ENCODE measurements at regions not wholly inside any gene's neighbourhood (a gene's known extent, or its start where the extent isn't known, plus 50 kb on each side); places are given as distances from the start of the nearest gene placed in this dataset.

- H3K9me3 ChIP-seq (ENCODE audit: control insufficient read depth, insufficient read depth, low read depth, low read length) = no peaks in the 10 kb centered on the region
- no peak overlapping the region for H3K4me3 ChIP-seq (replicated peaks in 1 of 4; ENCODE audit: control extremely low read depth in 1 of 4, insufficient read depth in 1 of 4, low read depth in 3 of 4, low read length in 4 of 4)
- H3K4me1 ChIP-seq (ENCODE audit: control insufficient read depth, extremely low read depth, insufficient read depth, low read length) = no peaks in the 10 kb centered on the region
- no peak overlapping the region for H3K9ac ChIP-seq (ENCODE audit: insufficient read depth, low read length)
- H4K20me1 ChIP-seq (ENCODE audit: control insufficient read depth, extremely low read depth, insufficient read depth, low read length) = no peaks in the 10 kb centered on the region
- H3K79me2 ChIP-seq (ENCODE audit: control insufficient read depth, insufficient read depth, low read length) = no peaks in the 10 kb centered on the region
- no peak overlapping the region for H3K4me2 ChIP-seq (ENCODE audit: extremely low read depth, insufficient read depth, low read length)
- H2AFZ ChIP-seq (ENCODE audit: low read length) = no peak overlapping the region
- DNase-seq (ENCODE audit: low read depth in 2 of 2) = no peak
- H3K27ac ChIP-seq (ENCODE audit: insufficient read depth, low read length) = no peak overlapping the region
- no peaks in the 10 kb centered on the region for H3K36me3 ChIP-seq (ENCODE audit: control insufficient read depth, insufficient read depth, low read length)
- no peaks in the 10 kb centered on the region for H3K27me3 ChIP-seq (ENCODE audit: control insufficient read depth, insufficient read depth, low read length)
- TF ChIP-seq EZH2 (IDR thresholded peaks at IDR 0.05; ENCODE audit: low read length, missing control alignments) (no peak), CTCF (conservative IDR thresholded peaks at IDR 0.05 in 1 of 2, IDR thresholded peaks at IDR 0.05 in 1 of 2; ENCODE audit: low read depth in 1 of 2, low read length in 2 of 2) (no peak)
These were observed 293.3 kb upstream of the PARD3B start for GRCh38 chr2:204251998-204252376.

GRCh38 chr2:204255071-204255470, 290.2 kb upstream of the PARD3B start:
- no peaks in the 10 kb centered on the region for H3K27me3 ChIP-seq (ENCODE audit: control insufficient read depth, insufficient read depth, low read length)
- no peak overlapping the region for H3K4me2 ChIP-seq (ENCODE audit: extremely low read depth, insufficient read depth, low read length)

GRCh38 chr2:204255526-204255925, 289.7 kb upstream of the PARD3B start:
- no peak overlapping the region for H3K4me2 ChIP-seq (ENCODE audit: extremely low read depth, insufficient read depth, low read length)
- no peaks in the 10 kb centered on the region for H4K20me1 ChIP-seq (ENCODE audit: control insufficient read depth, extremely low read depth, insufficient read depth, low read length)
- H3K79me2 ChIP-seq (ENCODE audit: control insufficient read depth, insufficient read depth, low read length) = no peaks in the 10 kb centered on the region
- no peak overlapping the region for H3K27ac ChIP-seq (ENCODE audit: insufficient read depth, low read length)
- H2AFZ ChIP-seq (ENCODE audit: low read length) = no peak overlapping the region
- H3K27me3 ChIP-seq (ENCODE audit: control insufficient read depth, insufficient read depth, low read length) = no peaks in the 10 kb centered on the region
- no peaks in the 10 kb centered on the region for H3K36me3 ChIP-seq (ENCODE audit: control insufficient read depth, insufficient read depth, low read length)
- no peak overlapping the region for H3K4me3 ChIP-seq (replicated peaks in 1 of 4; ENCODE audit: control extremely low read depth in 1 of 4, insufficient read depth in 1 of 4, low read depth in 3 of 4, low read length in 4 of 4)
- peaks cover 5% of the 10 kb centered on the region for H3K4me1 ChIP-seq (ENCODE audit: control insufficient read depth, extremely low read depth, insufficient read depth, low read length)
- no peaks in the 10 kb centered on the region for H3K9me3 ChIP-seq (ENCODE audit: control insufficient read depth, insufficient read depth, low read depth, low read length)
- H3K9ac ChIP-seq (ENCODE audit: insufficient read depth, low read length) = no peak overlapping the region
- no peak for DNase-seq (ENCODE audit: low read depth in 2 of 2)
- TF ChIP-seq CTCF (conservative IDR thresholded peaks at IDR 0.05 in 1 of 2, IDR thresholded peaks at IDR 0.05 in 1 of 2; ENCODE audit: low read depth in 1 of 2, low read length in 2 of 2) (no peak), EZH2 (IDR thresholded peaks at IDR 0.05; ENCODE audit: low read length, missing control alignments) (no peak)

More at GRCh38 chr2:204255071-204255470, 290.2 kb upstream of the PARD3B start:
- Histone ChIP-seq H4K20me1 (ENCODE audit: control insufficient read depth, extremely low read depth, insufficient read depth, low read length) (no peaks in the 10 kb centered on the region), H3K4me1 (ENCODE audit: control insufficient read depth, extremely low read depth, insufficient read depth, low read length) (peaks cover 5% of the 10 kb centered on the region), H3K27ac (ENCODE audit: insufficient read depth, low read length) (no peak overlapping the region), H3K9me3 (ENCODE audit: control insufficient read depth, insufficient read depth, low read depth, low read length) (no peaks in the 10 kb centered on the region), H2AFZ (ENCODE audit: low read length) (no peak overlapping the region), H3K36me3 (ENCODE audit: control insufficient read depth, insufficient read depth, low read length) (no peaks in the 10 kb centered on the region), H3K4me3 (replicated peaks in 1 of 4; ENCODE audit: control extremely low read depth in 1 of 4, insufficient read depth in 1 of 4, low read depth in 3 of 4, low read length in 4 of 4) (no peak overlapping the region), H3K79me2 (ENCODE audit: control insufficient read depth, insufficient read depth, low read length) (no peaks in the 10 kb centered on the region), H3K9ac (ENCODE audit: insufficient read depth, low read length) (no peak overlapping the region)
- DNase-seq (ENCODE audit: low read depth in 2 of 2) = no peak
- TF ChIP-seq CTCF (conservative IDR thresholded peaks at IDR 0.05 in 1 of 2, IDR thresholded peaks at IDR 0.05 in 1 of 2; ENCODE audit: low read depth in 1 of 2, low read length in 2 of 2) (no peak), EZH2 (IDR thresholded peaks at IDR 0.05; ENCODE audit: low read length, missing control alignments) (no peak)
